Sigmoid colon (tissue), 3 donors: ENCODE measurements at regions not wholly inside any gene's neighbourhood (a gene's known extent, or its start where the extent isn't known, plus 50 kb on each side); places are given as distances from the start of the nearest gene placed in this dataset.

ENCODE experiments used
- POLR2A ChIP-seq, 2 donors: fragments of 450-650 bp; IDR thresholded peaks; one replicate each; pipeline ENCODE4 v1.6.1; 2016; ENCODE audit warnings: antibody characterized with exemption in 2 of 2, mild to moderate bottlenecking in 2 of 2, moderate library complexity in 2 of 2
- TF ChIP-seq, protein P1 (sequence below), 4 experiments: fragments of 450-650 bp in 3 of 4; fragments of 200-600 bp in 1 of 4; IDR thresholded peaks; one replicate each; pipeline ENCODE4 v1.5.1; 2016 to 2019; ENCODE audit warnings: antibody characterized with exemption in 4 of 4, mild to moderate bottlenecking in 3 of 4, moderate library complexity in 2 of 4

DNA sequence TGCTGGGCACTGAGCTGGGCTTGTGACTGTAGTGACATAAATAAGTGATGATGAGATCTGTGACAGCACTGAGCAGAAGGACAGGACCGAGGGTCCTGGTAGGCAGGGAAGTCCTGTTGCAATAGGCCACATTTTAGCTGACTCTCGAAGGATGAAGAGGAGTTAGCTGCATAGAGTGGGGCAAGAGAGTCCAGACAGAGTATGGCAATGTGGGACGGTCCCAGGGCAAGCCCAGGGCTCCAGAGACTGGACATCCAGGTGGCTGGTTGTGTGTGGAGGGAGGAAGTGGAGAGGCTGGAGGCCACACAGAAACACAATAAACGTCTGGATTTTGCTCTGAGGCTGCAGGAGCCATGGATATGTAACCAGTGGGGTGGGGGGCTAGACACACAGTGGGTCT lies 64.5 kb upstream of the ZNF423 start:
- TF ChIP-seq, protein P1, sequence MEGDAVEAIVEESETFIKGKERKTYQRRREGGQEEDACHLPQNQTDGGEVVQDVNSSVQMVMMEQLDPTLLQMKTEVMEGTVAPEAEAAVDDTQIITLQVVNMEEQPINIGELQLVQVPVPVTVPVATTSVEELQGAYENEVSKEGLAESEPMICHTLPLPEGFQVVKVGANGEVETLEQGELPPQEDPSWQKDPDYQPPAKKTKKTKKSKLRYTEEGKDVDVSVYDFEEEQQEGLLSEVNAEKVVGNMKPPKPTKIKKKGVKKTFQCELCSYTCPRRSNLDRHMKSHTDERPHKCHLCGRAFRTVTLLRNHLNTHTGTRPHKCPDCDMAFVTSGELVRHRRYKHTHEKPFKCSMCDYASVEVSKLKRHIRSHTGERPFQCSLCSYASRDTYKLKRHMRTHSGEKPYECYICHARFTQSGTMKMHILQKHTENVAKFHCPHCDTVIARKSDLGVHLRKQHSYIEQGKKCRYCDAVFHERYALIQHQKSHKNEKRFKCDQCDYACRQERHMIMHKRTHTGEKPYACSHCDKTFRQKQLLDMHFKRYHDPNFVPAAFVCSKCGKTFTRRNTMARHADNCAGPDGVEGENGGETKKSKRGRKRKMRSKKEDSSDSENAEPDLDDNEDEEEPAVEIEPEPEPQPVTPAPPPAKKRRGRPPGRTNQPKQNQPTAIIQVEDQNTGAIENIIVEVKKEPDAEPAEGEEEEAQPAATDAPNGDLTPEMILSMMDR (IDR thresholded peaks at IDR 0.05): no peak
- no peak for TF ChIP-seq POLR2A (IDR thresholded peaks at IDR 0.05)
